Endodermal cell (in vitro differentiated cells): ENCODE measurements at regions not wholly inside any gene's neighbourhood (a gene's known extent, or its start where the extent isn't known, plus 50 kb on each side); places are given as distances from the start of the nearest gene placed in this dataset.
"Not testable (repeated sequence)": the region's sequence is repeated elsewhere in the genome, so short reads cannot be mapped to it uniquely, and the experiment has no call there.

ENCODE experiments used
- DNase-seq: peaks from one replicate; pipeline ENCODE4 v3.0.0-alpha.2; 2017
- H3K27ac ChIP-seq: 2 replicates; pipeline ENCODE4 v1.5.1; 2013; ENCODE audit warnings: mild to moderate bottlenecking, low read depth, low read length, moderate library complexity
- H3K27me3 ChIP-seq: 2 replicates; pipeline ENCODE4 v1.6.1; 2013; ENCODE audit warnings: mild to moderate bottlenecking, low read length, moderate library complexity; ENCODE audit not compliant: insufficient read depth, control insufficient read depth, poor library complexity, severe bottlenecking
- H3K36me3 ChIP-seq: 2 replicates; pipeline ENCODE4 v1.7.0; 2013; ENCODE audit warnings: mild to moderate bottlenecking, low read length, moderate library complexity; ENCODE audit not compliant: control insufficient read depth, insufficient read depth
- H3K4me1 ChIP-seq: one replicate; pipeline ENCODE4 v1.7.0; 2013; ENCODE audit warnings: low read length; ENCODE audit not compliant: control insufficient read depth, insufficient read depth
- H3K4me3 ChIP-seq: 2 replicates; pipeline ENCODE4 v1.5.1; 2013; ENCODE audit warnings: mild to moderate bottlenecking, low read length, moderate library complexity
- H3K9ac ChIP-seq: 2 replicates; pipeline ENCODE4 v1.6.1; 2013; ENCODE audit warnings: mild to moderate bottlenecking, low read length, moderate library complexity; ENCODE audit not compliant: poor library complexity, severe bottlenecking; ENCODE audit errors: extremely low read depth
- H3K9me3 ChIP-seq: 2 replicates; pipeline ENCODE4 v1.6.1; 2013; ENCODE audit warnings: mild to moderate bottlenecking, low read length, moderate library complexity; ENCODE audit not compliant: control insufficient read depth
- H3K27ac Mint-ChIP-seq: 2 replicates; pipeline ENCODE4 v1.8.0; 2020; ENCODE audit warnings: mixed read lengths
- H3K27me3 Mint-ChIP-seq: 2 replicates; pipeline ENCODE4 v1.8.0; 2021; ENCODE audit warnings: mild to moderate bottlenecking, mixed read lengths; ENCODE audit not compliant: insufficient read depth
- H3K36me3 Mint-ChIP-seq: 2 replicates; pipeline ENCODE4 v1.8.0; 2020; ENCODE audit warnings: low read depth, mixed read lengths
- H3K4me1 Mint-ChIP-seq: 2 replicates; pipeline ENCODE4 v1.8.0; 2020; ENCODE audit warnings: mixed read lengths
- H3K4me3 Mint-ChIP-seq: 2 replicates; pipeline ENCODE4 v1.8.0; 2020; ENCODE audit warnings: mild to moderate bottlenecking, moderate library complexity, mixed read lengths
- H3K9me3 Mint-ChIP-seq: 2 replicates; pipeline ENCODE4 v1.8.0; 2020; ENCODE audit warnings: mild to moderate bottlenecking, mixed read lengths
- WGBS, 2 experiments: methylation state at CpG; one replicate each; pipeline versions ENCODE4 v1.1.5 to v1.1.7; 2013; ENCODE audit warnings: missing lambda C conversion rate in 2 of 2, mixed read lengths in 1 of 2; ENCODE audit not compliant: insufficient coverage in 1 of 2, insufficient read length in 1 of 2; 5-methylcytosine and 5-hydroxymethylcytosine counted together
- TF ChIP-seq, protein P1 (sequence below): fragments of 200-600 bp; sonication (generic); conservative IDR thresholded peaks from 2 replicates; pipeline ENCODE4 v1.5.0; 2021; ENCODE audit warnings: antibody characterized with exemption, mild to moderate bottlenecking

GRCh38 chr18:76708722-76709353 is 113.5 kb upstream of the ZNF236 start:
- H3K9me3 Mint-ChIP-seq: no peaks in the 10 kb centered on the region
- Histone ChIP-seq H3K9me3 (no peaks in the 10 kb centered on the region), H3K4me3 (no peak overlapping the region), H3K36me3 (no peaks in the 10 kb centered on the region), H3K4me1 (no peaks in the 10 kb centered on the region), H3K9ac (no peak overlapping the region), H3K27me3 (no peaks in the 10 kb centered on the region), H3K27ac (no peak overlapping the region)
- WGBS, 2 experiments: 95 to 98% methylated on average over 20 to 25 of the region's 25 CpGs
- H3K27ac Mint-ChIP-seq: no peak overlapping the region
- H3K27me3 Mint-ChIP-seq: peaks cover 3% of the 10 kb centered on the region
- no peak for DNase-seq
- H3K4me3 Mint-ChIP-seq: no peak overlapping the region
- no peaks in the 10 kb centered on the region for H3K36me3 Mint-ChIP-seq
- TF ChIP-seq, protein P1, sequence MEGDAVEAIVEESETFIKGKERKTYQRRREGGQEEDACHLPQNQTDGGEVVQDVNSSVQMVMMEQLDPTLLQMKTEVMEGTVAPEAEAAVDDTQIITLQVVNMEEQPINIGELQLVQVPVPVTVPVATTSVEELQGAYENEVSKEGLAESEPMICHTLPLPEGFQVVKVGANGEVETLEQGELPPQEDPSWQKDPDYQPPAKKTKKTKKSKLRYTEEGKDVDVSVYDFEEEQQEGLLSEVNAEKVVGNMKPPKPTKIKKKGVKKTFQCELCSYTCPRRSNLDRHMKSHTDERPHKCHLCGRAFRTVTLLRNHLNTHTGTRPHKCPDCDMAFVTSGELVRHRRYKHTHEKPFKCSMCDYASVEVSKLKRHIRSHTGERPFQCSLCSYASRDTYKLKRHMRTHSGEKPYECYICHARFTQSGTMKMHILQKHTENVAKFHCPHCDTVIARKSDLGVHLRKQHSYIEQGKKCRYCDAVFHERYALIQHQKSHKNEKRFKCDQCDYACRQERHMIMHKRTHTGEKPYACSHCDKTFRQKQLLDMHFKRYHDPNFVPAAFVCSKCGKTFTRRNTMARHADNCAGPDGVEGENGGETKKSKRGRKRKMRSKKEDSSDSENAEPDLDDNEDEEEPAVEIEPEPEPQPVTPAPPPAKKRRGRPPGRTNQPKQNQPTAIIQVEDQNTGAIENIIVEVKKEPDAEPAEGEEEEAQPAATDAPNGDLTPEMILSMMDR: no peak
- no peaks in the 10 kb centered on the region for H3K4me1 Mint-ChIP-seq

DNA sequence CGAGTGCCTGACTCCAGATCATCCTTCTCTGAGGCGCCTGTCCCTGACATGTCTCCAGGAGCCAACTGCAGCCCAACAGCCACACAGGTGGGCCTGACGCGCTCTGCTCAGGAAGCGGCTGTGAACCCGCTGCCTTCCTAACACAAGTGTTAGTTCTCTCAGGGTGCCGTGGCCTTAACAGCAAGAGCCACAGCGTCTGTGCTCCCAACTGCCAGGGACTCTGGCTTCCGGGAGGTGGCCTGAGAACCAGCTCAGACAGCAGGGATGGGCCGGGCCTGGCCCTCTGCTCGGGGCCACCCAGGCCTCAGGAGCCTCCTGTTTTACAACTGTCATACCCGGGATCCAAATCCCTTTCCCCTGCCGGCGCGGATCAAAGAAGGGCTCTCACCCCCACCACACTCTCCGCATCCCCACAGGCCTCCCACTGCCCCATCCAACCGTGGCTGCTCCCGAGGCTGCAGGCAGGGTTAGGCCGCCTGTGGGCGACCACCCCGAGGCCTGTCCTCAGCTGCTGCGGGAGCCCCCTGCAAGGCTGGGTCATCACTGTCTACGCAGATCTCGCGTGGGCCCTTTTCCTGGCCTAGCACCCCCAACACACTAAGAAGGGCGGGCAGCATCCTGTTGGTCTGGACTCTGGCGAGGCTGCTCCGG is 114.2 kb upstream of the ZNF236 start:
- Mint-ChIP-seq H3K27me3 (peaks cover 3% of the 10 kb centered on the region), H3K36me3 (no peaks in the 10 kb centered on the region), H3K9me3 (no peaks in the 10 kb centered on the region), H3K4me3 (no peak overlapping the region), H3K4me1 (no peaks in the 10 kb centered on the region), H3K27ac (no peak overlapping the region)
- no peak overlapping the region for H3K27ac ChIP-seq
- no peak overlapping the region for H3K9ac ChIP-seq
- H3K36me3 ChIP-seq: no peaks in the 10 kb centered on the region
- DNase-seq: no peak
- TF ChIP-seq, protein P1: no peak
- no peaks in the 10 kb centered on the region for H3K27me3 ChIP-seq
- 92 to 95% methylated on average over 8 to 28 of the region's 28 CpGs for WGBS, 2 experiments
- no peaks in the 10 kb centered on the region for H3K4me1 ChIP-seq
- H3K9me3 ChIP-seq: no peaks in the 10 kb centered on the region
- H3K4me3 ChIP-seq: no peak overlapping the region

DNA sequence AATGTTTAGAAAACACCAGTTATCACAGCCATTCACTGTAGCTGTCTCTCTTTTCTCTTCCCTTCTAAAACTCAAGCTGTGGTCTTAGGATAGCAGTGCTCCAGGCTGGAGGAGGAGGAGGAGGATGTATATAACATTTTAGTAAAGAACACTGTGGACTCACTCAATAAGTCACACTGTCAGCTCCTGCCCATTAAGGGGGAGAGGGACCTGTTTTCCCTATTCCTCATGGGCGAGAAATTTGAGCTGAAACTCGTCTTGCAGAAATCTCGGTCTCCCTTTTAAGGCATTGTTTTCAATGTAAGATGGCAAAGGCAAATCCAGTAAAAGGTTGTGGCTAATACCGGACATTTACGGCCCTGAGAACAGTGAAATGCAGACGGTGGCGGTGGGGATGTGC is 114.8 kb upstream of the ZNF236 start:
- TF ChIP-seq, protein P1: no peak
- Mint-ChIP-seq H3K36me3 (no peaks in the 10 kb centered on the region), H3K27ac (no peak overlapping the region), H3K27me3 (peaks cover 3% of the 10 kb centered on the region), H3K4me3 (no peak overlapping the region), H3K4me1 (no peaks in the 10 kb centered on the region), H3K9me3 (no peaks in the 10 kb centered on the region)
- Histone ChIP-seq H3K4me3 (no peak overlapping the region), H3K27ac (no peak overlapping the region), H3K4me1 (no peaks in the 10 kb centered on the region), H3K9ac (no peak overlapping the region), H3K9me3 (no peaks in the 10 kb centered on the region), H3K27me3 (no peaks in the 10 kb centered on the region), H3K36me3 (no peaks in the 10 kb centered on the region)
- no peak for DNase-seq
- 89 to 90% methylated on average over 7 of the region's 7 CpGs for WGBS, 2 experiments

GRCh38 chr18:76704589-76704988 is 117.8 kb upstream of the ZNF236 start:
- not testable (repeated sequence) for H3K36me3 Mint-ChIP-seq, DNase-seq, H3K27ac ChIP-seq, H3K36me3 ChIP-seq, H3K4me3 ChIP-seq, H3K4me1 ChIP-seq, H3K4me1 Mint-ChIP-seq, H3K27me3 ChIP-seq, H3K27me3 Mint-ChIP-seq, H3K9me3 Mint-ChIP-seq, H3K27ac Mint-ChIP-seq, H3K9me3 ChIP-seq, H3K4me3 Mint-ChIP-seq, H3K9ac ChIP-seq
- WGBS, 2 experiments: 88 to 100% methylated on average over 2 to 4 of the region's 4 CpGs
